ENCODE measurements at regions not wholly inside any gene's neighbourhood (a gene's known extent, or its start where the extent isn't known, plus 50 kb on each side); places are given as distances from the start of the nearest gene placed in this dataset.
A peak's percentile ranks its signal among the peaks of the same experiment; 100 is the strongest.

DNA sequence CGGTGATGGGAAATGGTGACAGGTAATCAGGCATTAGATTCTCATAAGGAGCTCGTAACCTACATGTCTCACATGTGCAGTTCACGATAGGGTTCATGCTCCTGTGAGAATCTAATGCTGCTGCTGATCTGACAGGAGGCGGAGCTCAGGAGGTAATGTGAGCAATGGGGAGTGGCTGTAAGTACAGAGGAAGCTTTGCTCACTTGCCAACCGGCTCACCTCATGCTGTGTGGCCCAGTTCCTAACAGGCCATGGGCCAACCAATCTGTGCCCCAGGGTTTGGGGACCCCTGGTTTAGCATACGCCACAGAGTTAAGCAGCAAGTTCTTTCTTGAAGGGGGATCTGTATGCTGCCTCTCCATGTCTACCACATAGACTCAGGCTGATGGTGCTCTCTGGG lies 133.1 kb downstream of the IQUB start:
- DNase-seq (ENCODE audit: low spot score), result no peak

- no peak for DNase-seq (ENCODE audit: low spot score)
Observed at GRCh38 chr7:123400196-123400595, 134.2 kb downstream of the IQUB start.

- DNase-seq (ENCODE audit: low spot score), result no peak
Observed at GRCh38 chr7:123398921-123399320, 135.5 kb downstream of the IQUB start.

GRCh38 chr7:123397746-123398338 lies 136.6 kb downstream of the IQUB start:
- no peak for DNase-seq (ENCODE audit: low spot score)

DNA sequence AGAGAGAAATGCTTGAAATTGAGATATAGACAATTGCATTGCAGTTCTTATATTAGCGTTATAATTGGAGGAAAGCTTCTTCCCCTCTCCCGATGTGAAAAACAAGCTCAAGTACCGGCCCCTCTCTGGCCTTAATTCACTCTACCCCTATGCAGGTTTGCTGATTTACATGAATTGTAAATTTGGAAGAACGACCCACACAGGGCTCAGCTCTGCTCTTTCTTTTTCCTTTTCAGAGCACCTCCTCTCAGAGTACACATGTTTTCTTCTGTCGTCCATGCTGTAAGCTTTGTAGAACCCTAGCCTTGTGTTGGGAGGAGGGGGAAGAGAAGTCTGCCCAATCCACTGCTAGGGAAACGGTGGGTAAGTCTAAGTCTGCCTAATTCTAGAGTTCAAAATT lies 140.8 kb downstream of the IQUB start:
- no peak for DNase-seq (ENCODE audit: low spot score)

DNA sequence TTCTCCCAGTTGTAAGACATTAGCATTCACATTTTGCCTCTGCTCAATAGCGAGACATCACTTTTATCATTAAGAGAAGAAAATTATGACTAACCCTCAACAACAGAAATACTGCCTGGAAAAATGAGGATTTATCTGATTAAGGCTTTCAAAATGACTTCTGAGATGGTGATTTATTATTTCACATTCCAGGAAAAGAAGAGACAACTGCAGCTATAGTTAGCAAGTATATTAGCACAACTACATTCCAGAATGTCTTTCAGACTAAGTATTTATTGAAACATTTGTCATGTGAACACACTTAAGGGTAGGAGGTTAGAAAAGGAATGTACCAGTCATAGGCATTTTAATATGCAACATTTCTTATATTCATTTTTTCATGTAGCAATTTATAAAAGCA lies 162.0 kb downstream of the IQUB start:
- no peak for DNase-seq (ENCODE audit: low spot score)

DNA sequence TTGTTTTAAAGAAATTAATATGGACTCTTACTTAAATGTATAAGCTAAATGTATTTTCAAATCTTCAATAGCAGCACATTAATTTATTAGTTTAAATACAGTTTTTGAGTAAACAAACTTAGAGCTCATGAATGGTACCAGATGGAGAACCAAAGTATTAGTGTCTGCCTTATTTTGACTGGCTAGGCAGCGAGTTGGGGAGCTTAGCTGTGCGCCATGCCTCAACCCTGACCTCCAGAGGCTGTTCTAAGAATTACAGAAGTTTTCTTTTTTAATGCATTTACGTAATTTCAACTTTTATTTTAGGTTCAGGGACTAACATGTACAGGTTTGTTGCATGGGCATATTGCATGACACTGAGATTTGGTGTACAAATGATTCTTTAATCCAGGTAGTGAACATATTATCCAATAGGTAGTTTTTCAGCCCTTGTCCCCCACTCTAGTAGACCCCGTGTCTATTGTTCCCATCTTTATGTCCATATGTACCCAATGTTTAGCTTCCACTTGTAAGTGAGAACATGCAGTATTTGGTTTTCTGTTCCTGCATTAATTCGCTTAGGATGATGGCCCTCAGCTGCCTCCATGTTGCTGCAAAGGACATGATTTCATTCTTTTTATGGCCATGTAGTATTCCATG lies 166.8 kb downstream of the IQUB start:
- DNase-seq (ENCODE audit: low spot score), result no peak

DNA sequence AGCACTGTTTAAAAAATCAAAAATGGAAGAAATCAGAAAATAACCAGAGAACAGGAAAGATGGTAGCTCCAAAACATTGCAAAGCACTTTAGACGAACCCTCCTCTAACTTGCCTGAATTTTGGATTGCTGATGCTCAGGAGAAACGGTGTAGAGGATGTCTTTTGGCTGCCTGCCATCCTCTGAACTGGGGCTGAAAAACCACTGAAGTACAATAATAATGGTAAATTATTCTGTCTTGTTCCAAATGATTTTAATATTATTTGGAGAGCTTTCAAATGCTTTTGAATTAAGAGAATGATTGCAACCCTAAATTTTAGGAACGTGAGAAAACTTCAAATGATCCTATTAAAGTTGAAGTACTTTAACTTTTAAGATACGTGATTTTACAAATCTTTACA lies 167.3 kb upstream of the SLC13A1 start:
- no peak for DNase-seq (ENCODE audit: low spot score)

DNA sequence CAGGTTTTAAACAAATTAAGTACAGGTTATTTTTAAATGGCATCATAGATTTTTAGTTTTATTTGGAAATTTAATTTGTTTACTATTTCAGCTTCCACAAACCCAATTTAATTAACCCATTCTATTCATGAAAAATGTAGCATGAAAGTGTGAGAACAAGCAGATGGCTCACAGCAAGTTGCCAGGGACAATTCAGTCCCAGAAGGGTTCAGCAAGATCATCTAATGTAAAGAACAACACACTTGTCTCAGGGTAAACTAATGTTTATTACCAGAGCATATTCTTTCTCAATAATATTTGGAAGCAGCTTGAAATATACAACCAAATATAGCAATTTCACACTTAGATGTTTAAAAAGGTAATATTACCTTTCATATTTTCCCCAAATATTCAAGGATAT lies 166.9 kb upstream of the SLC13A1 start:
- DNase-seq (ENCODE audit: low spot score), result no peak

DNA sequence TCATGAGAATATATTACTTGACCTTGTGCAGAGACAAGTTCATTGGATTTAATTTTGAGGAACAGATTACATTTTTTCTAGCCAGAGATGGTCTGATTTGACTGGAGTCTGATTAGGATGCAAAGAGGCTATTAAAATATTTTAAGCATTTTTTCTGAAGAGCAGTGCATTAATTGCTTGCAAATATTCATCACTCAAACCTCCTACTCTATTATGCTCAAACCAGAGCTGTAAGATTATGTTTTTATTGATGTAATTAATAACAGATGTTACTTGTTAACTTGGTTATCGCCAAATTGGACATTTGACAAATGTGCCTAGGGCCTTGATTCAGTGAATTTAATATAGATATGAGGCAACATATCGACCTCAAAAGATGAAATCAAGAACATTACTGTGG lies 160.9 kb upstream of the SLC13A1 start:
- DNase-seq (ENCODE audit: low spot score), result no peak

DNA sequence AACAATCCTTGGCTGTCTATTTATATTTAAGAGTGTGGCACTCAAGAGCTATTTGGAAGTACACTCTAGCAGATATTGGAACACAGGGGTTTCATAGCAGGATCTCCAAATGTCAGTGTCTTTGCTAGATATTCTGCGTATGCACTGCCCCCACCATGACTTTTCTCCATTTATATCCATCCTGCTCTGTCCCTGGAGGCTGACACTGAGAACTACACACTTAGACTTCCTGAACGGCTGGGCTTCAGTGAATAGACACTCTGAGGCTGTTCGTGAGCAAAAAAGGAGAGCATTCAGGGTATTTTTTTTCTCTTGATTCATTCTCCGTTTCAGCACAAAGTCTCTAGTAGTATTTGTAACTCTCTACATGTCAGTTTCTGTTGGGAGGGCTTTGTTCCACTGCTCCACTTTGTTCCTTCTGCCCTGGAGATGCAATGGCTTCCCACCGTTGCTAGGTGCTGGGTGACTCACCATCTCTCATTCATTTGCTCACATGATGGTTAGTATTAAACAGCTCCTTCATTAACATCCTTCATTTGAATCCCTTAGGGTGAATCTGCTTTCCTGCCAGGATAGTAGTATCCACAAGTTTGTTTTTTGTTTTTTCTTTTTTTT lies 155.9 kb upstream of the SLC13A1 start:
- no peak for DNase-seq (ENCODE audit: low spot score)

DNA sequence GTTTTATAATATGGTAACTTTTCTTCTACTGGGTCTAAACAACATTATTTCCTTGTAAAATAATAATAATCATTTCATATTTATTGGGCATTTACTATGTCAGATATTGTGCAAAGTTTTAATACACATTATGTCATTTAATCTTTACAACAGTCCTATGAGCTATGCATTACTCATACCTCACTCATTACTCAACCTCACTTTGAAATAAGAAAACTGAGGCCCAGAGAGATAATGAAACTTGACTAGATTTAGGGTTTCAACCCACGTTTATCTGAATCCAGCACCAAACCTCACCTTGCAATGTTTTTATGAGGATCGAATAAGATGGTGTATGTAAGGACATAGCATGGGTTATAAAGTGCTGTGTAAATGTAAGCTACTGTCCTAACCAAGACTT lies 153.2 kb upstream of the SLC13A1 start:
- no peak for DNase-seq (ENCODE audit: low spot score)

- DNase-seq (ENCODE audit: low spot score), result no peak
Observed at GRCh38 chr7:123351516-123352505, 152.0 kb upstream of the SLC13A1 start.

DNA sequence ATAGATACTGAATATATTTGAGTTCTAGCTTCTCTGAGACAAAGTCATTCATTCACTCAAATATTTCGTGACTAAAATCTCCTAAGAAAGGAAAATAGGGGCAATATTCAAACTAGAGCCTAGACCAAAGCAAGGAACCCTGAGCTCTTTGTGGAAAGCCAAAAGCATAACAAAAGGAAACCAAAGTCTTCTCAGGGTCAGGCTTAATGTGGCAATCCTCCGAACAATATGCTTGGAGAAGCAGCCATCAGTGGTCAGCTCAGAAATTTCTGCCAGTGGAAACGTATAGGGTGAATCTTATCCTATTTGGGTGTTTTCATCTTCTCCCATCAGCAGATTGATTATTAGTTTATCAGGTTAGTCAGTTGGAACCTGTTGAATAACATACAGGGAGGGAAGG lies 151.3 kb upstream of the SLC13A1 start:
- no peak for DNase-seq (ENCODE audit: low spot score)

- no peak for DNase-seq (ENCODE audit: low spot score)
Observed at GRCh38 chr7:123348690-123349089, 148.9 kb upstream of the SLC13A1 start.

DNA sequence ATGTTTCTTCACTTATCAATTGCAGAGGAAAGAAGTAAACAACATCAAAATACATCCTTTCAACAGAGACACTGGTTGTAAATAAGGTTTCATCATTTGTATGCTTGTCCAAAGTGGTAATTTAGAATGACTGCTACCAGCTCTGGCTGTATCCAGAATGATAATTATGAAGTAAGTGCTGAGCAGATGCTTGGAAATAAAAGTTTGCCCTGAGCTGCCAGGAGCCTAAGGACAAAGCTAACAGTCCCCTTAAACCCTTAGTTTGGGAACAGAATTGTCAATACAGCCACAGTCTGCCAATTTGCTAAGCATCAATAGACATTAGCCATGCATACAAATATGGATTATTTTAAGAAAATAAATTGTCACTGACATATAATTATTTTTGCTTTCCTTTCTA lies 147.0 kb upstream of the SLC13A1 start:
- DNase-seq (ENCODE audit: low spot score), result peak; percentile 27

DNA sequence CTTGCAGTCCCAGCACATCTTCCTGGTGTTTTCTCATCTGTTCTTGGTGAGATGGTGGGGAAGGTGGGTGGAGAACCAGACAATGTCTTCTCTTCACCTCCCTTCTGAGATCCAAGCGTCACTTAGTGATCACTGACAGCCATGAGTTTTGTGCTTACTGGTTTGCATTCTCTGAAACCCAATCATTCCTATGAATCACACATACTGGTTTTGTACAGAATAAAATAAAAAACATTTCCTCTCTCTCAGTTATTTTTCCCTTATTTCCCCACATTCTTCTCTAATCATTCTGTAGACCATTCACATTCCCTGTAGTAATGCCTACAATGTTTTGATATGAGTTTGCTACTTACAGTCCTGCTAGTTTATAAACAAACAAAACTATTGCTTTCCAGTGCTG lies 143.8 kb upstream of the SLC13A1 start:
- no peak for DNase-seq (ENCODE audit: low spot score)

GRCh38 chr7:123341102-123341501 lies 141.3 kb upstream of the SLC13A1 start:
- DNase-seq (ENCODE audit: low spot score), result no peak

GRCh38 chr7:123338688-123339087 lies 138.9 kb upstream of the SLC13A1 start:
- no peak for DNase-seq (ENCODE audit: low spot score)

DNA sequence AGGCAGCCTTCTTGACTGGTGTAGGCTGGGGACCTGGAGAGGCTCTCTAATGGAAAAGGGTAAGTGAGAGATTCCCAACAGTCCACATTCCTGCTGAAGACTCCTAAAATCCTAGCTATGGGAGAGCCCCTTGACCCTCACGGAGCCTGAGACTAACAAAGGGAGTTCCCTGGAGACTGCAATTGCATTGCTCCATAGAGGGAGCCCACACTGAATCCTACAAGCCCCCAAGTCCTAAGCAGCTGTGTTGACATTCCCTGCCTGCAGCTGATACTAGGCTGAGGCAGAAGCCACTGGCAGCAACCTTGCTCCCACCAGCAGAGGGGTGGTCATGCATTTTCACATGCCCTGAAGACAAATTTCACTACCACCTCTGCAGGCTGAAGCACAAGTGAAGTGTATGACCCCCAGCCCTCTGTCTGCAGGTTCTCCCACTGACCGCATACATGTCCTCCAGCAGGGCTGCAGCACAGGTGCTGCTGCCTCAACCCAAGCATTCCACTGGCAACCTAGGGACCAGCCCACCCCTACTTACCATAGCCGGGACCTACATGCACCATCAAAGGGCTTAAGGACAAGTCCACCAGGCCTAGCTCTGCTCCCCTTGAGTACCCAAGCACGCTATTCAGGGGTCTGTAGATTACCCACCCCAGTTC lies 130.3 kb upstream of the SLC13A1 start:
- DNase-seq (ENCODE audit: low spot score), result no peak

DNA sequence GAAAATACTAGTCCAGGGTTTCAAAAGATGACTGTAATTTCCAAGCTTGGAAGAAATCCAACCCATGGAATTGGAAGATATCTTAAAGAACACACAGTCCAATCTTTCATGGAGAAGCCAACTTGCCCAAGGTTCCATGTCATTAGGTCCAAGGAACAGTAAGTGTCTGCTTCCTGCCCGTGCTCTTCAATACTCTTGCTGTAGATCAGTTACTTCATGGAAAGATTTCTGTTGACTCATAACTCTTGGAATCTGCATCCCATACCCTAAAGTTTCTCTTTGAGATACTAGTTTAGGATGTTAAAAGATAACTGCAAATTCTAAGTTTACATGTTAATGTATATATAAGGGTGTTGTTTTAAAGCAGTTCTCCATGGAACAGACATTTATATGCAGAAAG lies 127.9 kb upstream of the SLC13A1 start:
- no peak for DNase-seq (ENCODE audit: low spot score)

GRCh38 chr7:123324283-123324682 lies 124.5 kb upstream of the SLC13A1 start:
- no peak for DNase-seq (ENCODE audit: low spot score)
